ENCODE measurements at regions not wholly inside any gene's neighbourhood (a gene's known extent, or its start where the extent isn't known, plus 50 kb on each side); places are given as distances from the start of the nearest gene placed in this dataset.

DNA sequence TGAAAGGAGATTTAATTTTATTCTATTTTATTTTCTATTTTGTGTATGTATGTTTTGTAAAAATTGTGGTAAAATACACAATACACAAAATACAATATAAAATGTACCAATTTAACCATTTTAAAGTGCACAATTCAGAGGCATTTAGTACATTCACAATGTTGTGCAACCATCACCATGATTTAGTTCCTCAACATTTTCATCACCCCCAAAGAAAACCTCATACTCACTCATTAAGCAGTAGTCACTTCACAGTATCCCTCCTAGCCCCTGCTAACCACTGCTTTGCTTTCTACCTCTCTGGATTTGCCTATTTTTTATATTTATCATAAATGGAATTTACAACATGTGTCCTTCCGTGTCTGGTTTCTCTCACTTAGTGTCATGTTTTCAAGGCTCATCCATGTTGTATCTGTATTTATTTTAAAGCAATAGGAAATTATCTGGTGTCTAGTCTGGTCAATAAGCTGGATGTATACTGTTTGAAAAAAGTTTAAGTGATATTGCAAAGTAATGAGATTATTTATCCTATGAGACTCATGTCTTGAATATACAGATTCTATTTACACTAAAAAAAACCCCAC is 77.9 kb upstream of the GLS start:
- TF ChIP-seq, protein P1, sequence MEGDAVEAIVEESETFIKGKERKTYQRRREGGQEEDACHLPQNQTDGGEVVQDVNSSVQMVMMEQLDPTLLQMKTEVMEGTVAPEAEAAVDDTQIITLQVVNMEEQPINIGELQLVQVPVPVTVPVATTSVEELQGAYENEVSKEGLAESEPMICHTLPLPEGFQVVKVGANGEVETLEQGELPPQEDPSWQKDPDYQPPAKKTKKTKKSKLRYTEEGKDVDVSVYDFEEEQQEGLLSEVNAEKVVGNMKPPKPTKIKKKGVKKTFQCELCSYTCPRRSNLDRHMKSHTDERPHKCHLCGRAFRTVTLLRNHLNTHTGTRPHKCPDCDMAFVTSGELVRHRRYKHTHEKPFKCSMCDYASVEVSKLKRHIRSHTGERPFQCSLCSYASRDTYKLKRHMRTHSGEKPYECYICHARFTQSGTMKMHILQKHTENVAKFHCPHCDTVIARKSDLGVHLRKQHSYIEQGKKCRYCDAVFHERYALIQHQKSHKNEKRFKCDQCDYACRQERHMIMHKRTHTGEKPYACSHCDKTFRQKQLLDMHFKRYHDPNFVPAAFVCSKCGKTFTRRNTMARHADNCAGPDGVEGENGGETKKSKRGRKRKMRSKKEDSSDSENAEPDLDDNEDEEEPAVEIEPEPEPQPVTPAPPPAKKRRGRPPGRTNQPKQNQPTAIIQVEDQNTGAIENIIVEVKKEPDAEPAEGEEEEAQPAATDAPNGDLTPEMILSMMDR (IDR thresholded peaks at IDR 0.05; ENCODE audit: insufficient read depth, low read length): no peak
- TF ChIP-seq, protein P2, sequence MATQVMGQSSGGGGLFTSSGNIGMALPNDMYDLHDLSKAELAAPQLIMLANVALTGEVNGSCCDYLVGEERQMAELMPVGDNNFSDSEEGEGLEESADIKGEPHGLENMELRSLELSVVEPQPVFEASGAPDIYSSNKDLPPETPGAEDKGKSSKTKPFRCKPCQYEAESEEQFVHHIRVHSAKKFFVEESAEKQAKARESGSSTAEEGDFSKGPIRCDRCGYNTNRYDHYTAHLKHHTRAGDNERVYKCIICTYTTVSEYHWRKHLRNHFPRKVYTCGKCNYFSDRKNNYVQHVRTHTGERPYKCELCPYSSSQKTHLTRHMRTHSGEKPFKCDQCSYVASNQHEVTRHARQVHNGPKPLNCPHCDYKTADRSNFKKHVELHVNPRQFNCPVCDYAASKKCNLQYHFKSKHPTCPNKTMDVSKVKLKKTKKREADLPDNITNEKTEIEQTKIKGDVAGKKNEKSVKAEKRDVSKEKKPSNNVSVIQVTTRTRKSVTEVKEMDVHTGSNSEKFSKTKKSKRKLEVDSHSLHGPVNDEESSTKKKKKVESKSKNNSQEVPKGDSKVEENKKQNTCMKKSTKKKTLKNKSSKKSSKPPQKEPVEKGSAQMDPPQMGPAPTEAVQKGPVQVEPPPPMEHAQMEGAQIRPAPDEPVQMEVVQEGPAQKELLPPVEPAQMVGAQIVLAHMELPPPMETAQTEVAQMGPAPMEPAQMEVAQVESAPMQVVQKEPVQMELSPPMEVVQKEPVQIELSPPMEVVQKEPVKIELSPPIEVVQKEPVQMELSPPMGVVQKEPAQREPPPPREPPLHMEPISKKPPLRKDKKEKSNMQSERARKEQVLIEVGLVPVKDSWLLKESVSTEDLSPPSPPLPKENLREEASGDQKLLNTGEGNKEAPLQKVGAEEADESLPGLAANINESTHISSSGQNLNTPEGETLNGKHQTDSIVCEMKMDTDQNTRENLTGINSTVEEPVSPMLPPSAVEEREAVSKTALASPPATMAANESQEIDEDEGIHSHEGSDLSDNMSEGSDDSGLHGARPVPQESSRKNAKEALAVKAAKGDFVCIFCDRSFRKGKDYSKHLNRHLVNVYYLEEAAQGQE (IDR thresholded peaks at IDR 0.05; ENCODE audit: insufficient replicate concordance, low read depth): no peak
- TF ChIP-seq POLR2AphosphoS5 (IDR thresholded peaks at IDR 0.05; ENCODE audit: low read depth): no peak
- no peak for TF ChIP-seq GABPA (IDR thresholded peaks at IDR 0.05; ENCODE audit: low read depth)
- TF ChIP-seq SPI1 (IDR thresholded peaks at IDR 0.05; ENCODE audit: borderline replicate concordance, low read depth): no peak

Data from HL-60 (cell line).